Osteocyte (in vitro differentiated cells): ENCODE measurements at regions not wholly inside any gene's neighbourhood (a gene's known extent, or its start where the extent isn't known, plus 50 kb on each side); places are given as distances from the start of the nearest gene placed in this dataset.
A peak's percentile ranks its signal among the peaks of the same experiment; 100 is the strongest.

ENCODE experiments used
- DNase-seq: peaks from one replicate; pipeline ENCODE4 v3.0.0; 2021; ENCODE audit warnings: mixed read lengths; ENCODE audit not compliant: unreplicated experiment; ENCODE audit errors: extremely low spot score
- H3K27ac Mint-ChIP-seq: one replicate; pipeline ENCODE4 v1.8.0; 2021; ENCODE audit warnings: mild to moderate bottlenecking, mixed read lengths; ENCODE audit not compliant: unreplicated experiment
- H3K27me3 Mint-ChIP-seq: one replicate; pipeline ENCODE4 v1.8.0; 2021; ENCODE audit warnings: mixed read lengths; ENCODE audit not compliant: unreplicated experiment
- H3K36me3 Mint-ChIP-seq: one replicate; pipeline ENCODE4 v1.8.0; 2021; ENCODE audit warnings: mixed read lengths; ENCODE audit not compliant: unreplicated experiment
- H3K4me1 Mint-ChIP-seq: one replicate; pipeline ENCODE4 v1.8.0; 2021; ENCODE audit warnings: mixed read lengths; ENCODE audit not compliant: unreplicated experiment
- H3K4me3 Mint-ChIP-seq: one replicate; pipeline ENCODE4 v1.8.0; 2021; ENCODE audit warnings: mild to moderate bottlenecking, moderate library complexity, mixed read lengths; ENCODE audit not compliant: unreplicated experiment
- H3K9me3 Mint-ChIP-seq: one replicate; pipeline ENCODE4 v1.8.0; 2021; ENCODE audit warnings: mixed read lengths; ENCODE audit not compliant: unreplicated experiment
- CTCF ChIP-seq: fragments of 200-600 bp; sonication (generic); IDR thresholded peaks from 2 replicates; pipeline ENCODE4 v1.5.0; 2021; ENCODE audit warnings: antibody characterized with exemption, mild to moderate bottlenecking, moderate library complexity

DNA sequence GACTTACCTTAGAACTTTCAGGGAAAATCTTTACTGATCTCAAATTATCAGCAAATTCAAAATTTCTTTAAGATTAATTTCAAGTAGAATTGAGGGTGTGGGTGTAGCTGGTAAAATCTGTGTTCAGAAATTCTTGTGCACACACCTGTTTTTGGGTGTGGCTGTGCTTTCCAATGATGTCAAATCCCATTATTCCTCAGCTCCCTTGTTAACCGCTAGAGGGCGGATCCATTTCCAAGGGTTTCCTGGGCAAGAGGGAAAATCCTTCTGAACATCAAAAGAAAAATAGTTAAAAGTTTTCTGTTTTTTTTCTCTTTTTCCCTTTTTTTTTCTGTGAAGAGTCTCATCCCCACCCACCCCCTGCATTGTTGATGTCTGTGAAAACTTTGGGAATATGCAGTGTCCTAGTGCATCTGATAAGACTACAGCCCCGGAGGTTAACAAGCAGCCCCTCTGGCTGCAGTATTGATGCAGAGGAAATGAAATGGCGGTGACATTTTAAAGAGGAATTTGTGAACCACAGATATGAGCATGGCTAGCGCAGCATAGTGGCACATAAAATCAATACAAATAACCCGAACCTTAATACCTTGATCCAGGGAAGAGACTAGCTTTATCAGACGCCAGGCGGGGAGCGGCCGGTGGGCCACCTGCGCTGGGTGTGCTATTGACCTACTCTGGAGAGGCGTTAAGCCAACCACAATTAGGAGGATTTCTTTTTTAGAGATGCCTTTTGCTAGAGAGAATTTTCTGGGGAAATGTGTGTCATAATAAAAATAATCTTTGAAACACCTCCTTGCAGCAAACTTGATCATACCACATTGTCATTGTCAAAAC lies 130.9 kb downstream of the FOXA2 start:
- Mint-ChIP-seq H3K9me3 (no peaks in the 10 kb centered on the region), H3K27ac (no peak overlapping the region), H3K4me1 (no peaks in the 10 kb centered on the region), H3K27me3 (peaks cover 11% of the 10 kb centered on the region), H3K4me3 (no peak overlapping the region), H3K36me3 (no peaks in the 10 kb centered on the region)
- DNase-seq = no peak
- peak; percentile 72 for TF ChIP-seq CTCF

GRCh38 chr20:22452442-22453011 lies 131.8 kb downstream of the FOXA2 start:
- no peak for TF ChIP-seq CTCF
- no peaks in the 10 kb centered on the region for H3K36me3 Mint-ChIP-seq
- no peak overlapping the region for H3K27ac Mint-ChIP-seq
- no peak for DNase-seq
- no peaks in the 10 kb centered on the region for H3K9me3 Mint-ChIP-seq
- H3K4me3 Mint-ChIP-seq = no peak overlapping the region
- H3K27me3 Mint-ChIP-seq = peaks cover 11% of the 10 kb centered on the region
- no peaks in the 10 kb centered on the region for H3K4me1 Mint-ChIP-seq

DNA sequence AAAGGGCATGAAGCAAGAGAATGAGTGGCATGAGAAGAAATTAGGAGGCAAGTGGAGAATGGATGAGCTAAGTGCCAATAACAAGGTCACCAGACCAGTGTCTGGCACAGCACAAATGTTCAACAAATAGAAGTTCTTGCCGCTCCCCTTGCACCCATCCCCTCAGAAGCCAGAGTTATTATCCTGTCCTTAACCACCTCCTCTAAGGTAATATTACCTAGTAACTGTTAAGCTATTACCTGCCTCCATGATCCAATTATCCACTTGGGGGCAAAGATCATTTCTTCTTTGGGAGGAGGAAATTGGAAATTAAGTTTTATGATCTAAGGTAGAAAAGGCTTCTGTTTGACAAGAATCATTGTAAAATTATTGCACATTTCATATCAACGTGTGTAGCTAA lies 133.8 kb downstream of the FOXA2 start:
- Mint-ChIP-seq H3K4me1 (no peaks in the 10 kb centered on the region), H3K27ac (no peak overlapping the region), H3K36me3 (no peaks in the 10 kb centered on the region), H3K4me3 (no peak overlapping the region), H3K9me3 (no peaks in the 10 kb centered on the region), H3K27me3 (peaks cover 4% of the 10 kb centered on the region)
- DNase-seq = no peak
- no peak for TF ChIP-seq CTCF

GRCh38 chr20:22449188-22449973 lies 135.0 kb downstream of the FOXA2 start:
- Mint-ChIP-seq H3K27ac (no peak overlapping the region), H3K27me3 (peaks cover 3% of the 10 kb centered on the region), H3K9me3 (no peaks in the 10 kb centered on the region), H3K4me3 (no peak overlapping the region), H3K36me3 (no peaks in the 10 kb centered on the region), H3K4me1 (no peaks in the 10 kb centered on the region)
- TF ChIP-seq CTCF = no peak
- no peak for DNase-seq

- no peak for DNase-seq
- Mint-ChIP-seq H3K27me3 (peaks cover 3% of the 10 kb centered on the region), H3K27ac (no peak overlapping the region), H3K4me1 (no peaks in the 10 kb centered on the region), H3K36me3 (no peaks in the 10 kb centered on the region), H3K4me3 (no peak overlapping the region), H3K9me3 (no peaks in the 10 kb centered on the region)
- TF ChIP-seq CTCF = no peak
These were observed 137.0 kb downstream of the FOXA2 start for GRCh38 chr20:22447447-22447778.
